Nucleus accumbens (tissue), 56 donors: ENCODE measurements at regions not wholly inside any gene's neighbourhood (a gene's known extent, or its start where the extent isn't known, plus 50 kb on each side); places are given as distances from the start of the nearest gene placed in this dataset.

Source experiments
- DNase-seq, 56 donors: peaks; one replicate each; lab custom pipeline; 2025; lab: John Stamatoyannopoulos, UW

DNA sequence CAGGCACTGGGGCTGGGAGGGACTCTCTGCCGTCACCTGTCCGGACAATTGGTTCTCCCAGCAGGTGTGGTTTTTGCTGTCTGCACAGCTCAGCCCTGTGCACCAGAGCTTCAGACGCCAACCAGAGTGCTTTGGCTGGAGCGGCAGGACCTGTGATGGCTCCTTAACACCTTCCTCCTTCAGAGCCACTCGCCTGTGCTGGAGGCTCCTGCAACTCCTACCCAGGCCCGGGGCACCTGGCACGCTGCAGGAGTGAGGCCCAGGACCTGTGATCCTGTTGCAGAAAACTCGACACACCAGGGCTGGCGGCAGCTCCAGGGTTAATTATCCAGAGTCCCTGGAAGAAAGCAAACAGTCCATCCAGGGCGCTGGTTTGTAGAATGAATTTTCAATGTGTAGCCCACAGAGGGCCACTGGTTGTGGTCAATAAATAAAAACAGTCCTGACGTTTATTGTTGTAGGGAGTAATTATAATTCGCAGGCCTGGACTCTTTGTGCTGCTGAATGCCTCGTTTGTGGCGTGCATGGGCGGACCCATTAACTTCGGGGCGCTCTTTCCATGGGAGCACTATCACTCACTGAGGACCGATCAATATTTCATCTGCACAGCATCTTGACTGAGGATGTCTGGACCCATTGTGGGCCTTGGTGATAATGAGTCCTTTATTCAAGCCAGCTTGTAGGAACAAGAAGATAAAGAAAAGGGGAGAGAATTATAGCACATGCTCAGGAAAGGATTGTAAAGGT is 339.7 kb upstream of the IRX4 start:
- DNase-seq, result no peak

DNA sequence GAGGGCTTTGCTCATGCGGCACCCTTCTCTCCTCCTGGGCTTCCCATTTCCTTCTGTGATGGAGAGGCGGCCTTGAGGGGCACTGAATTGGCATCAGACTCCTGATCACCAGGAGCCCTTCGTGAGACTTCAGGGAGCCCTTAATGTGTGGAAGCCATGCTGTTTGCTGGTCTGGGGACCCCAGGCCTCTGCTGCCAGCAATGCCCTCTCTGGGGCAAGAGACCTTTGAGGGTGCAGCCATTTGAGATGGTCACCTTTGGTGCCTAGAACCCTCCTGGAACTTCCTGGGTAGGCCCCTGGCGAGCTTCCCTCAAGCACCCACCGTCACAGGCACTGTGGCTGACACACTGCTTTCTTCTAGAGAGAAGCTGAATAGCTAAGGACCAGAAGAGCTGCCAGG is 338.7 kb upstream of the IRX4 start:
- no peak for DNase-seq

DNA sequence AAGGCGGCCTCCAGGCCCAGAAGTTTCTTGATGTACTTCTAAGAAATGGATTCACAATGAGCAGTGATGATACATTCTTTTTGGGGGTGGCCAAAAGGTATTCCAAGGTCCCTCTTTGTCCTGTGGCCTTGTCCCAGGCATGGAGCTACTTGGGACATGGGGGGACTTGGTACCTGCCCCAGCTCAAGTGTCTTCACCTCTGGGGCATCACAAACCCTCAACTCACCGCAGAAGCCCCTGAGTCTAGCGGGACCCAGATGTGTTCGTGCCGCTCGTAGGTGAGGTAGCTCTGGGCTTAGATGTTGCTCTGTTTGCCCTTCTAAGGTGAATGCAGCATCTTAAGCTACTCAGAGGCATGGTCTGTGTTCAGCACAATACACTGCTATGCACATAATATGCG is 338.0 kb upstream of the IRX4 start:
- no peak for DNase-seq

DNA sequence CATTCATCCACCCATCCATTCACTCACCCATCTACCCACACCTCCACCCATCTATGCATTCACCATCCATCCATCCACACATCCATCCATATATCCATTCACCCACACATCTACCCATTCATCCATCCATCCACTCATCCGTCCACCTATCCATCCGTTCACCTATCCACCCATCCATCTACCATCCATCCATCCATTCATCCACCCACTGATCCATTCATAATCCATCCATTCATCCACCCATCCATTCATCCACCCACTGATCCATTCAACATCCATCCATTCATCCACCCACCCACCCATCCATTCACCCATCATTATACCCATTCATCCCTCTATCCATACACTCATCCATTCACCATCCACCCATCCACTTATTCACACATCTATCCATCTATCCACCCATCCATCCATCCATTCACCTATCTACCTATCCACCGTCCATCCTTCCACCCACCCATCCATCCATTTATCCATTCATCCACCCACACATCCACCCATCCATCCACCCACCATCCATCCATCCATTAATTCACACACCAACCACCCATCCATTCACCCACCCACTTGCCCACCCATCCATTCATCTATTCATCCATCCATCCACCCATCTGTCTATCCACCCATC is 336.5 kb upstream of the IRX4 start:
- no peak for DNase-seq

DNA sequence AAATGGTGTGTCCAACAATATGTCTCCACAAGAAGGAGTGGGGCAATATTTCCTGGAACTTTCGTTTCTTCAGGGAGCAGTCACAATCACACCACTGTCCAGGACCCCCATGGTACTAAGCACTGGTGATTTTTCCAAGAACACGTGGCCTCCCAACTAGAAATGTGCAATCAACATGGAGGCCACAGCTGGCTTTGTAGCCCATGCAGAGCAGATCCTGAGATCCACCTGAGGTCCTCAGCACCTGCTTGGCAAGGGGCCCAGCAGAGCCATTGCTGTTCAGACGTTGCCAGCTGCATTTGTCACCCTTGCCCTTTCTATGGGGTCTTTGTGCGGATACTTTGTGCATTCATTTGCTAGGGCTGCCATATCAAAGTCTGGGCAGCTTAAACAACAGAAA is 334.5 kb upstream of the IRX4 start:
- DNase-seq, result no peak

DNA sequence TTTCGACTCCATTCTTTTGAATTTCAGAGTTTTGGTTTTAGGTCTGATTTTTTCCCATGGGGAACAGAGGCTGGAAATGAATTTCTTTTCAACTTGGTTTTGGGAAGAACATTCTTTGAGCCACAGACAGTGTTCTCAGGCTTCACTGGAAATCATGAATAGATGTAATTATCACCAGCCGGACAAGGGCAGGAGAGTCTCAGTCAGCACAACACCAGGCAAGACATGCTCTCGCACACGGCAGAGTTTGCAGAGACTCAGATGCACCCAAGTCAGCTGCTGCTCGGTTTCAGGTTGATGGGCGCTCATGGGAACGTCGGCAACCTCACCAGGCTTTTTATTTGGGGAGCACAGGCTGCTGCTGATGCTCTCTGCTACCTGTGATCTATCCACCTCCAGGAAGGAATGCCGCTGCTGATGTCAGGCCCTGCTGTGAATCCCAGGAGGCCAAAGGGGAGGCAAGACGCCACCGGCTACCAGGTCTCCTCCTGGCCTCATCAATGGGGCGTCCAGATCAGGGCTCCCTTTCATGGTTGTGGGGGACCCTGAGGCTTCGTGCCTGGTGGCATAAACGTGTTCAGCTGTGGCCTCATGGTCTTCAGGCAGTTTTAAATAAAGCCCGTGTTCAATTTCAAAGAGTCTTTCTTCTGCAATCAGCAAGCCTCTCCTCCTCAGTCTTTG is 332.3 kb upstream of the IRX4 start:
- DNase-seq, result no peak

DNA sequence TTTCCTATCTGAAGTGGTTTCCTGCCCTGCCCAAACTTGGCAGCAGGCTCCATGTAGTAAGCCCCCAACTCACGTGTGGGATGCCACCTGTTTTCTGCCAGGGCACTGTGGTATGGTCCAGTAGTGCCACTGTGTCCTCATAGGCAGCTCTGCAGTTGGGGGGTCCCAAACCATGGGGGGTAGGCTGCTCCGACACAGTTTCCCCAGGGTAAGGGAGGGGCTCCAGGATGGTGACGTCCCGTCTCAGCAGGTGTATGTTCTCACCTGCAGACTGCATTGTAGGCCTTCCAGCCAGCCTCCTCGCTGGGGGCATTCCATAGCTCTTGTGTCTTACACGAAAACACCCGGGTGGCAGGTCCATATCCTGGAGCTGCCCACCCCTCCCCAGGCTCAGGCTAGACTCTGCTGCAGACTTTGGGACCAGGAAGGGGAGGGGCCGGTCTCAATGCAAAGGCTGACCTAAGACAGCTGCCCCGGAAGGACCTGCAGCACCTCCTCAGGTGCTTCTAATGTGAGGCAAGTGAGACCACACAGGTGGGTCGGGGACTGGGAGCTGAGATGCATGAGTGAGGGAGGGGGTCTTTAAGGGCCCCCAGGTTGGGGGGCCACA is 330.5 kb upstream of the IRX4 start:
- DNase-seq, result no peak

DNA sequence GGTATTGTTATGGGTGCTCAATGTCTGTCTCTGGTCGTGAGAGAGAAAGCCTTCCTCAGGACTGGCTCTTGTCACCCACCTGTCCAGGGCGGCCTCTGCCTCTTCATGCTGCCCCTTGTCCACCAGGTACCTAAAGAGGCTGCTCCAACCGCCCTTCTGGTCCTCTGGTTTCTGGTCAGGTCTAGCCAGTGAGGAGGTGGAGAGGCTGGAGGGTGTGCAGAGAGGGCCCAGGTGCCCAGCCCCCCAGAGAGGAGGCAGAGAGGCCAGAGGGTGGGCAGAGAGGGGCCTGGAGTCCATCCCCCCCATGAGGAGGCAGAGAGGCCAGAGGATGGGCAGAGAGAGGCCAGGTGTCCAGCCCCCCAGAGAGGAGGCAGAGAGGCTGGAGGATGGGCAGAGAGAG is 329.8 kb upstream of the IRX4 start:
- DNase-seq, result no peak

DNA sequence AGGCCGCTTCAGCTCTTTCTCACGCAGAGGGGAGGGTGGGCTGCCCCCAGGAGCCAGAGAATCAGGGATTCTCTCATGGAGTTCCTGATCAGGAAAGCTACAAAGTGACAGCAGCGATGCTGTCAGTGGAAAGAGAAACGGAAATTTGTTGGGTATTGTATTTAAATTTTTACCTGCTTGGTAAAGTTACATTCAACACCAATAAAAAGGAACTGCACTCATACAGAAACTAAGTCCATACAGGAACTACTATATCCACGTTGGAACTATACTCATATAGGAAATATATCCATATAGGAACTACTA is 325.5 kb upstream of the IRX4 start:
- no peak for DNase-seq

DNA sequence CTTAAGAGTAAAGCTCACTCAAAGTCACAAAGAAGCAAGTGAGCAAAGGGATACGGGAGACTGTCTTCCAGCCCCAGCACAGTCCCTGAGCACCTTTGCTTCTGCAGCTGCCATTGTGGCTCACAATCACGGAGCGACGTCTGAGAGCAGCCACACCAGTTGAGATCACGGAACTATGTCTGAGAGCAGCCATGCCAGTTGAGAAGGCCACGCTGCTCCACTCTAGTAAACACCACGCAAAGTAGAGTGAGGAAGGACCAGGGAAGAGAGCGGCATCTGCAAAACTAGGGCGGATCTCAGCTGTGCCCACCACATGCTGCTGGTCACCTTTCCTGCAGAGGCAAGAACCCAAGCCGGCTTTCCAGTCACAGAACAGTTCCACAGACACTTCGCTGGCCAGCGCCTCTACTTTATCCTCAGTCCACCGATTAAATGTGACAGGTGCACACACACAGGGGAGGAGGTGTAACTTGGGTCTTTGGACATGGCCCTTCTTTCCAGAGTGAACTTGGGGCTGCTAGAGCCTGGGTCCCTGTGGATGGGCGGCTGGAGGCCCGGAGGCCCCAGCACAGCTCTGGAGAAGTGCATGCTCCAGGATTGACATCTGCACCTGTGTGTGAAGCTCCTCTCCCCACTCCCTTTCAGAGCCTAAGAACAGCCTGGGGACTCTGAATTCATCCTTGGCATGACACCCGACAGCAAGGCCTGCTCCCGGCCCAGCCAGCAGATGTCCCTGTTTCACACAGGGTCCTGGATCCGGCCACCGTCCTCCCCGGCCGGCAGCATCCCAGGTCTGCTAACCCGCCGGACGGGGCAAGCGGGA is 324.9 kb upstream of the IRX4 start:
- peak in 7 of 56 donors; percentile 0 to 33 (median 13) for DNase-seq

DNA sequence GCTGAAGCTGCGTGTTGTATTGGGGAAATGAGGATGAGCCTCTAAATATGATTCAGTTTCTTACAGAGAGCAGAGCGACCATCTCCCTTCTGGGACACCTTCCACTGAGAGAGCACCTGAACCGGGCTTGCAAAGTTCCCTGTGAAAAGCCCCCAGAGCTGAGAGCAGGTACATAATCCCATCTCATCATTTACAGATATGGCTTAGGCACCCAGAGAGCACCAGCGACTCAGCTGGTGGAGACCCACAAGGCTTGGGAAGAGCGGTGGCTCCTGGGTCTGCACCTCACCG is 324.3 kb upstream of the IRX4 start:
- DNase-seq, result no peak

DNA sequence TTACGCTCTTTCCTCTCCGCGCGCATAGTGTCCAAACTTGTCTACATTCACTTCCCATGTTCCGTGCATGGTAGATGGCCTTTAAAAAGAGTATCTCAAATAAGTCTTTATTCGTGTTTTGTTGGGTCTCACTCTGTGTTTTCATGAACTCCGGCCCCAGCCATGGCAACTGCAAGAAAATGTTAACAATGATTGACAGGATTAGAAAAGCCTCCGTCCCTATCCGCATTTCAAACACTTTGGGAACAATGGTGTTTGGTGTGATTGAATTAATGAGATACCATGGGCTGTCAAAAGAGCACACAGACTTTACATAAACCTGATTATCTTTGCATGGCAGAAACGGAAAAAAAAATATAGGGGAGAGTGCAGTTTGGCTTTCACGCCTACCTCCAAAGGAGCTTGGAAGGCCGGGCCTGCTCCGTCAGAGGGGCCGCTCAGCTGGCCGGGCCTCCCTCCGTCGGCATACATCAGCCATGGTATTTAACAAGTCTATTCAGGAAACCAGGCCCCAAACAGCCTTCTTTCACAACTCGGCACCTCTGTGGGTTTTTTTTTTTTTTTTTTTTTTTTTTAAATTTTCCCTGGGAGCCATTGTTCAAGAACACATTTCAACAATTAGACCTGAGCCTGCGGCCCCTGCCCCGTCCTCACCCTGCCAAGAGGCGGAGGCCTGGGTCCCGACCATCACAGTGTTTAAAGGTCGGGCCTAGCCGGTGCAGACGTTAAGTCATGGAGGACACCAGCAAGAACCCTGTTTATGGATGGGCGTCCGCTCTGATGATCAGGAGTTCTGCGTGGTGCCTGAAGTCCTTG is 323.8 kb upstream of the IRX4 start:
- no peak for DNase-seq

DNA sequence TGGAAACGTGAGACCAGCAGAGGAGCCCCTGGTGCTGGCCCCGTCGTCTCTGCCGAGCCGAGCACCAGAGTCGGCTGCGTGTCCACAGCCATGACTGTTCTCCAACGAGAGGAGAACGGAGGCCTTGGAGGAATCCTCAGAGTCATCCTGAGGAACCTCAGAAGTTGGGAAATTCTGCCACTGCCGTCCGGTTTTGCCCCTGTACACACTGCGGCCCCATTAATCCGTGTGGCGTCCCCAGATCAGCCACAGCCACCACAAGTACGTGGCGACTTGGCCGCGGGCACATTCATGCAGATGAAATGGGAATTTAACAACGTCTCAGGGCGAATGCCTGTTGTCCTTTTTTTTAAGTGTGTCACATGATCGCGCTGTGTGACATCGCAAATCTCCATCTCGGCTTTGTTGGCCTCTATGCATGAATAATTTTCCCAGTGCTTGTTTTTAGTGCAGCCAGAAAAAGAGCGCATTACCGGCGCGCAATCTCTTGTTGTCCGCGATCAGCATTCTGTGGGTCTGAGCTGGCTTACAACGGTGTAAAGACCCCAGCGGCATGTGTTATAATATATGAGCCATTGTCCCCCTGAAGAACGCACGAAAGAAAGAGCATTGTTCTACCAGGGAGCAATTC is 323.0 kb upstream of the IRX4 start:
- DNase-seq, result no peak

DNA sequence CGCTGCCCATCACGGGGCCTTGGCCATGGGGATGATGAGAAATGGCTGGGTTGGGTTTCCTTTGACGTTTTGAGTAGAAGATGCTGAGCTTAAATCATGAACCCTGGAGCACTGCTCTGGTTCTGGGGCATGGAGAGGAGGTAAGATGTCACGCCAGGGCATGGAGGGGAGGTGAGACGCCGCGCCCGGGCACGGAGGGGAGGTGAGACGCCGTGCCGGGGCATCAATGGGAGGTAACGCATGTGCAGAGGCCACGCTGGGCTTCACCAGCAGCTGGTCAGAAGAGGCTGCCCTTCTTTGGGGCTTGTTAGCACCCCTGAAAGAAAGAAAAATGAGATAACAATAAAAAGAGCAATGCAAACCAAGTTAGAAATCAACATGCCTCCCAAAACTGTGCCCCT is 322.5 kb upstream of the IRX4 start:
- no peak for DNase-seq

DNA sequence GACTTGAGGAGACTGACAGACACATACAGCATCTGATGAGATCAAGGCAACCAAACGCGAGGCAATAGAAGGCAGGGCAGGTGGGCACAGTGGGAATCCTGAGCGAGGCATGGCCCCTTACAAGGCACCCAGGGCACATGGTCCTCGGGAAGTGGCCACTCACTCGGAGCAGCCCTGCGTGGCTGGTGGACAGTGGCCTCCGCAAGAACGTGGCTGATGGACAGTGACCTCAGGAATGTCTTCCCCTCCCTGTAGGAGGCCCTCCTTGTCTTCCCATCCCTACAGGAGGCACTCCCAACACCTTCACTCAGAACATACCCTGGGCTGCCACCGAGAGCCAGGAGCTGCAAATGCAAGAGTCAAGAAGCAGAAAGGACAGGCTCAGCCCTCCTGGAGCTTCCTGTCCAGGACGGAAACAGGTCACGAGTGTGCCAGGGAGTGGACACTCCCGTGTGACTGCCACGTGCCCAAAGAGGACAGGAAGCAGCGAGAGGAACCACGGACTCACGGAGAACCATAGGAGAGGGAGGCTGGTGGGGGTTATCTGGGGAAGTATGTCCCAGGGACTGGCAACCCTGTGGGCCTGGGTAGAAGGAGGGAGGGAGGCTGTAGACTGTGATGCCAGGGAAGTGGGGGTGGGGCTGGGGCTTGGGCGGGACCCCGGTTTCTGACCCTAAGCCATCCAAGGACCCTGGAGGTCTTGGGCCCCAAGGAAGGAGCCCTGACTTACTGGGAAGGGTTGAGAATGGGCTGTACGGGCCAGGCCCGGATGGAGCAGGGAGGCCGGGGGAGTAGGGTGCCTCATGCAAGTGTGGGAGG is 321.9 kb upstream of the IRX4 start:
- DNase-seq, result no peak

DNA sequence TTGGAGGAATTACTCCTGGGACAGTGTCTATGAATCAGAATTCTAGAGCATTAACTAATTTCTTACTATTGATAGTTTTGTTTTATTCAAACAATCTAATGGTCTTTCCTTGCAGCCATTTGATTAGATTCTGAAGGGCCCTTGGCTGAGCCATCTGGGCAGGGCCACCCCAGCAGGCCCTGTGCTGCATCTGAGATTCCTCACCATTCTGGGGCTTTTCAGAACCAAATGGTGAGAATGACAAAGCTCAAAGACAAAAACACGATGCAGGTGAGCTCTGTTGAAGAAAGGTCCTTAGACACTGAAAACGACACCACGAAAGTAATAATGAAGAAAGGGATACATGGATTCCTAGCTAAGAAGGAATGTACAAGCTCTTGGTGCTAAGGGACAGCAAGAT is 321.0 kb upstream of the IRX4 start:
- no peak for DNase-seq

DNA sequence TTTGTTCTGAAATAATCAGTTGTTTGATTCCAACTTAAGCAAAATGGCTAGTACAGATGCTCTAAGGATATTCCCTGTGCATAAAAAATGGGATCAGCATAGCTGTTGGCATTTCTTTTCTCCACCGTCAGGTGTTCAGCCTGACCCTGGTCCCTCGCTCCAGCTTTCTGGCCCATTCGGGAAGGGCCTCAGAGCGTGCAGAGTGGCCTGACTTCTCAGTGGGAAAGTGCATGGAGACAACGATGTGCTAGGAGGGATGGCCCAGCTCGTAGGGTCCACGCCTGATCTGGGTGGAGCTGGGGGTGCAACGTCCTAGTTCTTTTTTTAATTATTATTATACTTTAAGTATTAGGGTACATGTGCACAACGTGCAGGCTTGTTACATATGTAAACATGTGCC is 319.1 kb upstream of the IRX4 start:
- no peak for DNase-seq

DNA sequence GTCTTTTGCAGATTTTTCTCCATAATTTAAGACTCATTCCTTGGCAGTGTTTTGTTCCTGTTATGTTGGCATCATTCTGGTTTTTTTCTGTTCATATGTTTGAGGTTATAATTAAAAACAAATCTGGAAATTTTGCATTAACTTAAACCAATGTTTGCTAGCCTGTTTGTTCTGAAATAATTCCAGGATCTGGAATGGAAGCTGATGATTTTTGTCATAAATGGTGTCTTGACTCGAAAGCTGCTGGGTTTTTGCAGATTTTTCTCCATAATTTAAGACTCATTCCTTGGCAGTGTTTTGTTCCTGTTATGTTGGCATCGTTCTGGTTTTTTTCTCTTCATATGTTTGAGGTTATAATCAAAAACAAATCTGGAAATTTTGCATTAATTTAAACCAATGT is 318.7 kb upstream of the IRX4 start:
- no peak for DNase-seq

DNA sequence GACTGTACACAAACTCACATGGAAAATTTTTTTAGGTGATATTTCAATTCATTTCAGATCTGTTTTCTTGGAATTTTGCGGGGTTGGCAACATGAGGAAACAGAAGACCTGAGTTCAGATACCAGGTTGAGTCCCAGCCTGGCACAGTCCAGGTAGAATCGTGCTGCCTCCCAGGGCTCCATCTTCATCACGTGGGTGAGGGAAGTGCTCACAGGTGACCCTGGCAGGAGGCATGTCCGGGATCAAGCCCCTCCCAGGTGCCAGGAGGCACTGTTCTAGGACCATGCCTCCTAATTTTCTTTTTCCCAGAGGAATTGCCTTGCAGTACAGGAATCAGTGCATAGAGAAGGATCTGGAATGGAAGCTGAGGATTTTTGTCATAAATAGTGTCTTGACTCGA is 318.3 kb upstream of the IRX4 start:
- DNase-seq, result no peak
